CD14-positive monocyte (primary cell): ENCODE measurements at regions not wholly inside any gene's neighbourhood (a gene's known extent, or its start where the extent isn't known, plus 50 kb on each side); places are given as distances from the start of the nearest gene placed in this dataset.

Experiments
- DNase-seq, 3 donors: peaks; one replicate each; pipeline ENCODE4 v3.0.0-alpha.2; 2011 to 2022
- H2AFZ ChIP-seq: 2 replicates; pipeline ENCODE4 v1.6.0; 2012; ENCODE audit warnings: mild to moderate bottlenecking, low read depth, low read length, inconsistent platforms; ENCODE audit not compliant: insufficient read depth, poor library complexity, severe bottlenecking
- H3K27ac ChIP-seq, 2 donors: 1 replicate in 1 of 2; 2 replicates in 1 of 2; pipeline ENCODE4 v1.5.1; 2012 to 2013; ENCODE audit warnings: low read length in 2 of 2, control low read depth in 1 of 2, inconsistent platforms in 1 of 2, low read depth in 1 of 2, mild to moderate bottlenecking in 1 of 2
- H3K27me3 ChIP-seq, 2 donors: one replicate each; pipeline versions ENCODE4 v1.6.0 to v1.6.1; 2011 to 2013; ENCODE audit warnings: low read length in 2 of 2; ENCODE audit not compliant: control insufficient read depth in 2 of 2, insufficient read depth in 2 of 2
- H3K36me3 ChIP-seq, 2 donors: replicated peaks in 1 of 2; 1 replicate in 1 of 2; 2 replicates in 1 of 2; pipeline versions ENCODE4 v1.5.1 to v1.6.1; 2012 to 2013; ENCODE audit warnings: low read length in 2 of 2, control low read depth in 1 of 2, inconsistent platforms in 1 of 2, mild to moderate bottlenecking in 1 of 2; ENCODE audit not compliant: insufficient read depth in 2 of 2, control insufficient read depth in 1 of 2
- H3K4me1 ChIP-seq, 2 donors: 1 replicate in 1 of 2; 2 replicates in 1 of 2; pipeline versions ENCODE4 v1.5.1 to v1.6.1; 2012 to 2013; ENCODE audit warnings: low read length in 2 of 2, control low read depth in 1 of 2, inconsistent platforms in 1 of 2, mild to moderate bottlenecking in 1 of 2, moderate library complexity in 1 of 2; ENCODE audit not compliant: insufficient read depth in 2 of 2, control insufficient read depth in 1 of 2
- H3K4me2 ChIP-seq: replicated peaks from 2 replicates; pipeline ENCODE3; 2012; ENCODE audit warnings: low read length, moderate library complexity, mild to moderate bottlenecking; ENCODE audit not compliant: poor library complexity, severe bottlenecking; ENCODE audit errors: extremely low read depth
- H3K4me3 ChIP-seq, 3 experiments: fragments of 200-600 bp in 1 of 3; sonication (generic) in 1 of 3; replicated peaks in 1 of 3; 1 replicate in 2 of 3; 2 replicates in 1 of 3; pipeline ENCODE4 v1.5.1; 2011 to 2013; ENCODE audit warnings: low read length in 3 of 3, mild to moderate bottlenecking in 3 of 3, control low read depth in 2 of 3, low read depth in 2 of 3, inconsistent platforms in 1 of 3, moderate library complexity in 1 of 3
- H3K79me2 ChIP-seq: 2 replicates; pipeline ENCODE4 v1.6.0; 2012; ENCODE audit warnings: mild to moderate bottlenecking, control low read depth, inconsistent platforms, low read length, moderate library complexity; ENCODE audit not compliant: insufficient read depth
- H3K9ac ChIP-seq: 2 replicates; pipeline ENCODE4 v1.6.0; 2017; ENCODE audit warnings: low read length, mild to moderate bottlenecking; ENCODE audit not compliant: insufficient read depth, poor library complexity, severe bottlenecking
- H3K9me3 ChIP-seq, 2 donors: replicated peaks in 1 of 2; 1 replicate in 1 of 2; 2 replicates in 1 of 2; pipeline versions ENCODE4 v1.5.1 to v1.6.1; 2012 to 2013; ENCODE audit warnings: low read length in 2 of 2, control low read depth in 1 of 2; ENCODE audit not compliant: control insufficient read depth in 1 of 2, insufficient read depth in 1 of 2
- H4K20me1 ChIP-seq: 2 replicates; pipeline ENCODE4 v1.6.0; 2012; ENCODE audit warnings: mild to moderate bottlenecking, low read length, control low read depth, moderate library complexity; ENCODE audit not compliant: insufficient read depth
- H3K27ac Mint-ChIP-seq, 7 donors: one replicate each; pipeline ENCODE4 v1.8.0; 2020; ENCODE audit warnings: mild to moderate bottlenecking in 7 of 7, mixed read lengths in 7 of 7, moderate library complexity in 6 of 7, inconsistent platforms in 2 of 7
- H3K27me3 Mint-ChIP-seq, 3 donors: one replicate each; pipeline ENCODE4 v1.8.0; 2021 to 2022; ENCODE audit warnings: low read depth in 3 of 3, mild to moderate bottlenecking in 3 of 3, mixed read lengths in 3 of 3, moderate library complexity in 3 of 3, inconsistent platforms in 1 of 3
- H3K36me3 Mint-ChIP-seq, 2 donors: one replicate each; pipeline ENCODE4 v1.8.0; 2020; ENCODE audit warnings: mixed read lengths in 2 of 2, inconsistent platforms in 1 of 2, mild to moderate bottlenecking in 1 of 2
- H3K4me1 Mint-ChIP-seq: one replicate; pipeline ENCODE4 v1.8.0; 2020; ENCODE audit warnings: mild to moderate bottlenecking, mixed read lengths
- H3K4me3 Mint-ChIP-seq, 2 donors: one replicate each; pipeline ENCODE4 v1.8.0; 2020; ENCODE audit warnings: mild to moderate bottlenecking in 2 of 2, mixed read lengths in 2 of 2, moderate library complexity in 1 of 2
- H3K9me3 Mint-ChIP-seq, 7 donors: one replicate each; pipeline ENCODE4 v1.8.0; 2020 to 2022; ENCODE audit warnings: mixed read lengths in 7 of 7, mild to moderate bottlenecking in 6 of 7, moderate library complexity in 6 of 7, inconsistent platforms in 2 of 7
- WGBS: methylation state at CpG from one replicate; pipeline ENCODE4 v1.1.5; 2013; ENCODE audit warnings: missing lambda C conversion rate; ENCODE audit not compliant: insufficient coverage; 5-methylcytosine and 5-hydroxymethylcytosine counted together
- intact Hi-C, 2 donors: fragments of 100-400 bp; cut with micrococcal nuclease; formaldehyde crosslinking; loops; one replicate each; pipeline versions ENCODE4 v1.15.0 to v1.15.1; 2023
- TF ChIP-seq, protein P1 (sequence below): fragments of 200-600 bp; IDR thresholded peaks from one replicate; pipeline ENCODE4 v1.8.0; 2022; ENCODE audit warnings: antibody characterized with exemption, mild to moderate bottlenecking

GRCh38 chrX:149129767-149130166, 375.3 kb downstream of the IDS start:
- Mint-ChIP-seq H3K9me3 (peaks cover 0 to 2% (median 0%) of the 10 kb centered on the region in 7 donors), H3K27me3 (peaks cover 0 to 4% (median 0%) of the 10 kb centered on the region in 3 donors), H3K27ac (no peak overlapping the region), H3K36me3 (no peaks in the 10 kb centered on the region), H3K4me1 (no peaks in the 10 kb centered on the region), H3K4me3 (no peak overlapping the region)
- no peaks in the 10 kb centered on the region for H3K9me3 ChIP-seq
- H3K4me3 ChIP-seq, result no peak overlapping the region
- no peak overlapping the region for H2AFZ ChIP-seq
- no peaks in the 10 kb centered on the region for H3K36me3 ChIP-seq
- no peaks in the 10 kb centered on the region for H3K27me3 ChIP-seq
- no peaks in the 10 kb centered on the region for H3K79me2 ChIP-seq
- H3K9ac ChIP-seq, result no peak overlapping the region
- no peak for DNase-seq
- H3K27ac ChIP-seq, result no peak overlapping the region
- H4K20me1 ChIP-seq, result no peaks in the 10 kb centered on the region
- TF ChIP-seq, protein P1, sequence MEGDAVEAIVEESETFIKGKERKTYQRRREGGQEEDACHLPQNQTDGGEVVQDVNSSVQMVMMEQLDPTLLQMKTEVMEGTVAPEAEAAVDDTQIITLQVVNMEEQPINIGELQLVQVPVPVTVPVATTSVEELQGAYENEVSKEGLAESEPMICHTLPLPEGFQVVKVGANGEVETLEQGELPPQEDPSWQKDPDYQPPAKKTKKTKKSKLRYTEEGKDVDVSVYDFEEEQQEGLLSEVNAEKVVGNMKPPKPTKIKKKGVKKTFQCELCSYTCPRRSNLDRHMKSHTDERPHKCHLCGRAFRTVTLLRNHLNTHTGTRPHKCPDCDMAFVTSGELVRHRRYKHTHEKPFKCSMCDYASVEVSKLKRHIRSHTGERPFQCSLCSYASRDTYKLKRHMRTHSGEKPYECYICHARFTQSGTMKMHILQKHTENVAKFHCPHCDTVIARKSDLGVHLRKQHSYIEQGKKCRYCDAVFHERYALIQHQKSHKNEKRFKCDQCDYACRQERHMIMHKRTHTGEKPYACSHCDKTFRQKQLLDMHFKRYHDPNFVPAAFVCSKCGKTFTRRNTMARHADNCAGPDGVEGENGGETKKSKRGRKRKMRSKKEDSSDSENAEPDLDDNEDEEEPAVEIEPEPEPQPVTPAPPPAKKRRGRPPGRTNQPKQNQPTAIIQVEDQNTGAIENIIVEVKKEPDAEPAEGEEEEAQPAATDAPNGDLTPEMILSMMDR, result no peak
- no peak overlapping the region for H3K4me2 ChIP-seq
- no peaks in the 10 kb centered on the region for H3K4me1 ChIP-seq
- intact Hi-C loops, result no loop called here
- WGBS, result 60% methylated on average over 1 of the region's 5 CpGs

- Mint-ChIP-seq H3K4me1 (no peaks in the 10 kb centered on the region), H3K27me3 (no peaks in the 10 kb centered on the region), H3K27ac (no peak overlapping the region), H3K9me3 (peaks cover 0 to 2% (median 0%) of the 10 kb centered on the region in 7 donors), H3K36me3 (no peaks in the 10 kb centered on the region), H3K4me3 (no peak overlapping the region)
- H2AFZ ChIP-seq, result no peak overlapping the region
- intact Hi-C loops, result no loop called here
- no peak for DNase-seq
- H4K20me1 ChIP-seq, result no peaks in the 10 kb centered on the region
- H3K27me3 ChIP-seq, result no peaks in the 10 kb centered on the region
- no peak overlapping the region for H3K9ac ChIP-seq
- H3K27ac ChIP-seq, result no peak overlapping the region
- no peak overlapping the region for H3K4me2 ChIP-seq
- WGBS, result no CpG with 5 or more reads among the region's 3 CpGs
- no peaks in the 10 kb centered on the region for H3K9me3 ChIP-seq
- no peaks in the 10 kb centered on the region for H3K4me1 ChIP-seq
- TF ChIP-seq, protein P1, result no peak
- no peaks in the 10 kb centered on the region for H3K79me2 ChIP-seq
- H3K36me3 ChIP-seq, result no peaks in the 10 kb centered on the region
- H3K4me3 ChIP-seq, result no peak overlapping the region
Observed at GRCh38 chrX:149124526-149125108, 380.5 kb downstream of the IDS start.
